Astrocyte of the cerebellum (primary cell): ENCODE measurements at regions not wholly inside any gene's neighbourhood (a gene's known extent, or its start where the extent isn't known, plus 50 kb on each side); places are given as distances from the start of the nearest gene placed in this dataset.

Experiments used
- DNase-seq: peaks from one replicate; pipeline ENCODE4 v3.0.0-alpha.2; 2011; ENCODE audit warnings: low read depth
- H3K4me3 ChIP-seq: 2 replicates; pipeline ENCODE4 v1.5.1; 2011; ENCODE audit warnings: mild to moderate bottlenecking, low read depth, low read length, moderate library complexity
- CTCF ChIP-seq: IDR thresholded peaks from 2 replicates; pipeline ENCODE4 v1.5.1; 2012; ENCODE audit warnings: low read length, low read depth, moderate library complexity, mild to moderate bottlenecking; ENCODE audit errors: missing control alignments
- in situ Hi-C: cut with HindIII; loops from 2 replicates; pipeline ENCODE4 v1.10.0; 2017; ENCODE audit warnings: low sequenced_read_pairs

GRCh38 chr13:44035400-44035799, 155.7 kb downstream of the LACC1 start:
- H3K4me3 ChIP-seq: no peak overlapping the region
- in situ Hi-C loops: loop anchor here (25.0 kb wide), 1 partner anchor 402 kb away; no protein-coding TSS in a partner anchor
- no peak for TF ChIP-seq CTCF
- DNase-seq: no peak

- no peak for TF ChIP-seq CTCF
- H3K4me3 ChIP-seq: no peak overlapping the region
- in situ Hi-C loops: loop anchor here (25.0 kb wide), 1 partner anchor 397 kb away; no protein-coding TSS in a partner anchor
- DNase-seq: no peak
Observed at GRCh38 chr13:44040070-44040817, 160.5 kb downstream of the LACC1 start.

GRCh38 chr13:44040818-44041100, 161.1 kb downstream of the LACC1 start:
- H3K4me3 ChIP-seq: no peak overlapping the region
- no peak for DNase-seq
- in situ Hi-C loops: loop anchor here (25.0 kb wide), 1 partner anchor 397 kb away; no protein-coding TSS in a partner anchor
- TF ChIP-seq CTCF: no peak

GRCh38 chr13:44044547-44045179, 165.0 kb downstream of the LACC1 start:
- in situ Hi-C loops: loop anchor here (25.0 kb wide), 1 partner anchor 393 kb away; no protein-coding TSS in a partner anchor
- DNase-seq: no peak
- TF ChIP-seq CTCF: no peak

GRCh38 chr13:44045180-44045562, 165.5 kb downstream of the LACC1 start:
- H3K4me3 ChIP-seq: no peak overlapping the region
- no peak for DNase-seq
- in situ Hi-C loops: loop anchor here (25.0 kb wide), 1 partner anchor 392 kb away; no protein-coding TSS in a partner anchor
- no peak for TF ChIP-seq CTCF

More at GRCh38 chr13:44044547-44045179, 165.0 kb downstream of the LACC1 start:
- no peak overlapping the region for H3K4me3 ChIP-seq

- no peak for DNase-seq
- TF ChIP-seq CTCF: no peak
- in situ Hi-C loops: loop anchor here (25.0 kb wide), 1 partner anchor 391 kb away; no protein-coding TSS in a partner anchor
- no peak overlapping the region for H3K4me3 ChIP-seq
Observed at GRCh38 chr13:44046428-44046827, 166.7 kb downstream of the LACC1 start.
